ENCODE measurements at regions not wholly inside any gene's neighbourhood (a gene's known extent, or its start where the extent isn't known, plus 50 kb on each side); places are given as distances from the start of the nearest gene placed in this dataset.

- Histone ChIP-seq H3F3A (ENCODE audit: low read depth) (no peaks in the 10 kb centered on the region), H3K9ac (ENCODE audit: low read depth, low read length, poor library complexity, severe bottlenecking) (no peak overlapping the region), H3K4me3 (ENCODE audit: low read length, poor library complexity, severe bottlenecking) (no peak overlapping the region), H3K9me3 (ENCODE audit: insufficient read depth, low read depth, low read length) (no peaks in the 10 kb centered on the region), H3K27me3 (ENCODE audit: insufficient read depth, low read length, poor library complexity, severe bottlenecking) (no peaks in the 10 kb centered on the region), H3K9me2 (replicated peaks; ENCODE audit: low read depth, low read length) (no peaks in the 10 kb centered on the region), H3K4me1 (ENCODE audit: insufficient read depth, low read length, poor library complexity, severe bottlenecking) (no peaks in the 10 kb centered on the region), H3K79me2 (ENCODE audit: insufficient read depth, low read length) (no peaks in the 10 kb centered on the region), H3K36me3 (ENCODE audit: insufficient read depth, low read length) (no peaks in the 10 kb centered on the region), H3K4me2 (ENCODE audit: low read depth, low read length, poor library complexity, severe bottlenecking) (no peak overlapping the region), H2AFZ (ENCODE audit: low read length) (no peak overlapping the region), H4K20me1 (ENCODE audit: insufficient read depth, low read length, poor library complexity, severe bottlenecking) (no peaks in the 10 kb centered on the region)
- TF ChIP-seq CTCF (conservative IDR thresholded peaks at IDR 0.05; ENCODE audit: low read length) (no peak), EZH2phosphoT487 (IDR thresholded peaks at IDR 0.05; ENCODE audit: borderline replicate concordance) (no peak)
These were observed 807.2 kb upstream of the NDST4 start for GRCh38 chr4:115920637-115921036.

DNA sequence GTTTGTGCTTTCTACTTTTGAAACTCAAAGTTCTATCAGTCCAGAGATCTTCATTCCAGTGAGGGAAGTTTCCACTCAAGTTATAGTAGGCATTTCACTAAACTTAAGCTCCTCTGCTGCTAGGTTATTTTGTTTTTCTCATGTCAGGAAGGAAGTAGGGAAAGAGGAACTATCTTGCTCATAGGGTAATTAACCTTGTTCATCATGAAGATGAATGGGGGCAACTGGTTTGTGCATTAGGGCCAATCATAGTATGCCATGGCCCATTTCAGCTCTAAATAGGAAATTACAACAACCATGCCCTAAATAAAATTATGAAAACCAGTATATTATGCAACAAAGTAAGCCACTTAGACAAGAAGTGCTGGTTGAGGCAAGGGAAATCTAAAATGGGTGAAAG, 804.7 kb upstream of the NDST4 start:
- no peaks in the 10 kb centered on the region for H3F3A ChIP-seq (ENCODE audit: low read depth)
- H3K4me2 ChIP-seq (ENCODE audit: low read depth, low read length, poor library complexity, severe bottlenecking): no peak overlapping the region
- TF ChIP-seq EZH2phosphoT487 (IDR thresholded peaks at IDR 0.05; ENCODE audit: borderline replicate concordance): no peak
- no peak for TF ChIP-seq CTCF (conservative IDR thresholded peaks at IDR 0.05; ENCODE audit: low read length)
- H2AFZ ChIP-seq (ENCODE audit: low read length): no peak overlapping the region
- H3K36me3 ChIP-seq (ENCODE audit: insufficient read depth, low read length): no peaks in the 10 kb centered on the region
- no peaks in the 10 kb centered on the region for H3K9me2 ChIP-seq (replicated peaks; ENCODE audit: low read depth, low read length)
- no peaks in the 10 kb centered on the region for H3K4me1 ChIP-seq (ENCODE audit: insufficient read depth, low read length, poor library complexity, severe bottlenecking)
- no peak overlapping the region for H3K4me3 ChIP-seq (ENCODE audit: low read length, poor library complexity, severe bottlenecking)
- H3K79me2 ChIP-seq (ENCODE audit: insufficient read depth, low read length): no peaks in the 10 kb centered on the region
- H3K9ac ChIP-seq (ENCODE audit: low read depth, low read length, poor library complexity, severe bottlenecking): no peak overlapping the region
- no peaks in the 10 kb centered on the region for H4K20me1 ChIP-seq (ENCODE audit: insufficient read depth, low read length, poor library complexity, severe bottlenecking)
- no peaks in the 10 kb centered on the region for H3K27me3 ChIP-seq (ENCODE audit: insufficient read depth, low read length, poor library complexity, severe bottlenecking)
- H3K9me3 ChIP-seq (ENCODE audit: insufficient read depth, low read depth, low read length): no peaks in the 10 kb centered on the region

DNA sequence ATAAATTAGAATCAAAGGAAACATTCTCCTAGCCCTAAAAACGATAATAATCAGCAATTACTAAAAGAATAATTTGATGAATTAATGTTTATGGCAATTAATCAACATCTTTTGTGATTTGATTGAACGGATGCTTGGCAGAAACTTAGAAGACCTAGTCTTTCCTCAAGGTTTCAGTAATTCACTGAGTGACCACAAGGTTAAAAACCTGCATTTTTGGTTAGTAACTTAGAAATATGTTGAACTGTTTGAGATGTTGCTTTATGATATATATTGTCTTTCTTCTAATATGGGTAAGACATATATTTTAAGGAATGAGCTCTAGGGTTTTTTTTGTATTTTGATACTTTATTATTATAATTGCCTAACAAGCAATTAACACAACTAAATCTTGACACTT, 793.0 kb upstream of the NDST4 start:
- Histone ChIP-seq H3K9me2 (replicated peaks; ENCODE audit: low read depth, low read length) (no peaks in the 10 kb centered on the region), H3K4me3 (ENCODE audit: low read length, poor library complexity, severe bottlenecking) (no peak overlapping the region), H2AFZ (ENCODE audit: low read length) (no peak overlapping the region), H3K9ac (ENCODE audit: low read depth, low read length, poor library complexity, severe bottlenecking) (no peak overlapping the region), H4K20me1 (ENCODE audit: insufficient read depth, low read length, poor library complexity, severe bottlenecking) (no peaks in the 10 kb centered on the region), H3K79me2 (ENCODE audit: insufficient read depth, low read length) (no peaks in the 10 kb centered on the region), H3F3A (ENCODE audit: low read depth) (no peaks in the 10 kb centered on the region), H3K27me3 (ENCODE audit: insufficient read depth, low read length, poor library complexity, severe bottlenecking) (no peaks in the 10 kb centered on the region), H3K36me3 (ENCODE audit: insufficient read depth, low read length) (no peaks in the 10 kb centered on the region), H3K4me2 (ENCODE audit: low read depth, low read length, poor library complexity, severe bottlenecking) (no peak overlapping the region), H3K4me1 (ENCODE audit: insufficient read depth, low read length, poor library complexity, severe bottlenecking) (no peaks in the 10 kb centered on the region), H3K9me3 (ENCODE audit: insufficient read depth, low read depth, low read length) (no peaks in the 10 kb centered on the region)
- TF ChIP-seq EZH2phosphoT487 (IDR thresholded peaks at IDR 0.05; ENCODE audit: borderline replicate concordance) (no peak), CTCF (conservative IDR thresholded peaks at IDR 0.05; ENCODE audit: low read length) (no peak)
